B cell (primary cell): ENCODE measurements at regions not wholly inside any gene's neighbourhood (a gene's known extent, or its start where the extent isn't known, plus 50 kb on each side); places are given as distances from the start of the nearest gene placed in this dataset.

Source experiments
- ATAC-seq: fragments of 200-7000 bp; cut with Tn5 transposase; one replicate; pipeline ENCODE4 v1.10.0; 2021; ENCODE audit warnings: low read depth, mild to moderate bottlenecking, moderate number of reproducible peaks, moderate library complexity
- CTCF ChIA-PET: fragments of 350-600 bp; sonication (Branson Sonifier 250); formaldehyde crosslinking; loops from one replicate; lab custom pipeline; 2021; ENCODE audit warnings: antibody characterized with exemption, inconsistent platforms; lab: Charles Lee
- POLR2A ChIA-PET: fragments of 350-600 bp; sonication (Branson Sonifier 250); formaldehyde crosslinking; loops from one replicate; lab custom pipeline; 2021; ENCODE audit warnings: antibody characterized with exemption; lab: Charles Lee
- DNase-seq: peaks from one replicate; pipeline ENCODE4 v3.0.0; 2013
- H2AFZ ChIP-seq: 2 replicates; pipeline ENCODE4 v1.6.1; 2012; ENCODE audit warnings: mild to moderate bottlenecking, low read depth, low read length; ENCODE audit not compliant: insufficient read depth, poor library complexity, severe bottlenecking
- H3K27ac ChIP-seq, 2 donors: 1 replicate in 1 of 2; 2 replicates in 1 of 2; pipeline ENCODE4 v1.5.1; 2012 to 2013; ENCODE audit warnings: low read length in 2 of 2, mild to moderate bottlenecking in 2 of 2, moderate library complexity in 1 of 2
- H3K27me3 ChIP-seq, 4 experiments: fragments of 200-600 bp in 1 of 4; sonication (generic) in 1 of 4; replicated peaks in 1 of 4; 1 replicate in 2 of 4; 2 replicates in 2 of 4; pipeline versions ENCODE4 v1.6.1 to v1.7.0; 2013 to 2016; ENCODE audit warnings: low read length in 3 of 4, mild to moderate bottlenecking in 2 of 4, mixed read lengths in 1 of 4, moderate library complexity in 1 of 4; ENCODE audit not compliant: insufficient read depth in 4 of 4, control insufficient read depth in 3 of 4; ENCODE audit errors: control extremely low read depth in 1 of 4
- H3K36me3 ChIP-seq, 2 experiments: replicated peaks in 1 of 2; 1 replicate in 1 of 2; 2 replicates in 1 of 2; pipeline versions ENCODE4 v1.6.1 to v1.7.1; 2013; ENCODE audit warnings: low read length in 1 of 2; ENCODE audit not compliant: insufficient read depth in 2 of 2, control insufficient read depth in 1 of 2; ENCODE audit errors: control extremely low read depth in 1 of 2, extremely low read depth in 1 of 2
- H3K4me1 ChIP-seq, 2 donors: fragments of 200-600 bp in 1 of 2; sonication (generic) in 1 of 2; 1 replicate in 1 of 2; 2 replicates in 1 of 2; pipeline versions ENCODE4 v1.5.1 to v1.6.1; 2013 to 2017; ENCODE audit warnings: low read length in 2 of 2; ENCODE audit not compliant: control insufficient read depth in 2 of 2, insufficient read depth in 2 of 2
- H3K4me2 ChIP-seq: replicated peaks from 2 replicates; pipeline ENCODE3; 2012; ENCODE audit warnings: mild to moderate bottlenecking, low read depth, low read length; ENCODE audit not compliant: poor library complexity, severe bottlenecking
- H3K4me3 ChIP-seq, 5 experiments: fragments of 200-600 bp in 1 of 5; sonication (generic) in 1 of 5; 1 replicate in 3 of 5; 2 replicates in 2 of 5; pipeline versions ENCODE4 v1.5.1 to v1.7.0; 2011 to 2016; ENCODE audit warnings: low read length in 4 of 5, mild to moderate bottlenecking in 4 of 5, low read depth in 2 of 5, control low read depth in 1 of 5, moderate library complexity in 1 of 5; ENCODE audit not compliant: insufficient read depth in 1 of 5; ENCODE audit errors: control extremely low read depth in 1 of 5, extremely low read depth in 1 of 5
- H3K79me2 ChIP-seq: fragments of 200-600 bp; sonication (generic); one replicate; pipeline ENCODE4 v1.6.0; 2016; ENCODE audit warnings: low read length; ENCODE audit not compliant: control insufficient read depth, insufficient read depth
- H3K9ac ChIP-seq: fragments of 200-600 bp; sonication (generic); 2 replicates; pipeline ENCODE4 v1.6.1; 2017; ENCODE audit warnings: mild to moderate bottlenecking, low read length, moderate library complexity
- H3K9me3 ChIP-seq, 3 donors: one replicate each; pipeline versions ENCODE4 v1.6.1 to v1.7.1; 2013; ENCODE audit warnings: low read length in 2 of 3; ENCODE audit not compliant: control insufficient read depth in 2 of 3, insufficient read depth in 1 of 3; ENCODE audit errors: control extremely low read depth in 1 of 3
- H4K20me1 ChIP-seq: 2 replicates; pipeline ENCODE4 v1.6.0; 2012; ENCODE audit warnings: mild to moderate bottlenecking, low read length; ENCODE audit not compliant: insufficient read depth, control insufficient read depth, poor library complexity, severe bottlenecking
- H3K27ac Mint-ChIP-seq: one replicate; pipeline ENCODE4 v1.8.0; 2021; ENCODE audit warnings: mixed read lengths
- H3K27me3 Mint-ChIP-seq: one replicate; pipeline ENCODE4 v1.8.0; 2021; ENCODE audit warnings: mixed read lengths
- H3K4me1 Mint-ChIP-seq: one replicate; pipeline ENCODE4 v1.8.0; 2021; ENCODE audit warnings: mixed read lengths
- H3K4me3 Mint-ChIP-seq: one replicate; pipeline ENCODE4 v1.8.0; 2021; ENCODE audit warnings: mixed read lengths
- H3K9me3 Mint-ChIP-seq: one replicate; pipeline ENCODE4 v1.8.0; 2022; ENCODE audit warnings: mixed read lengths; ENCODE audit not compliant: insufficient read depth
- CTCF ChIP-seq: fragments of 200-600 bp; IDR thresholded peaks from one replicate; pipeline ENCODE4 v1.8.0; 2022; ENCODE audit warnings: antibody characterized with exemption, mild to moderate bottlenecking
- EZH2 ChIP-seq: IDR thresholded peaks from 2 replicates; pipeline ENCODE4 v1.6.1; 2012; ENCODE audit warnings: borderline replicate concordance, low read depth, mild to moderate bottlenecking, moderate library complexity, low read length; ENCODE audit not compliant: insufficient read depth, poor library complexity, severe bottlenecking
- WGBS: methylation state at CpG from one replicate; pipeline ENCODE4 v1.1.5; 2013; ENCODE audit warnings: missing lambda C conversion rate; ENCODE audit not compliant: insufficient coverage; 5-methylcytosine and 5-hydroxymethylcytosine counted together
- intact Hi-C: fragments of 100-400 bp; cut with micrococcal nuclease; formaldehyde crosslinking; loops from one replicate; pipeline ENCODE4 v1.10.0; 2022

- WGBS: 79% methylated on average over 4 of the region's 8 CpGs
- no peaks in the 10 kb centered on the region for H3K36me3 ChIP-seq
- intact Hi-C loops: no loop called here
- Mint-ChIP-seq H3K9me3 (no peaks in the 10 kb centered on the region), H3K4me3 (no peak overlapping the region), H3K27me3 (peaks cover 9% of the 10 kb centered on the region), H3K4me1 (no peaks in the 10 kb centered on the region), H3K27ac (no peak overlapping the region)
- H3K79me2 ChIP-seq: no peaks in the 10 kb centered on the region
- ATAC-seq (no peak), DNase-seq (no peak)
- H3K4me2 ChIP-seq: no peak overlapping the region
- H3K9me3 ChIP-seq: peaks cover 0 to 3% (median 0%) of the 10 kb centered on the region in 3 donors
- H3K4me1 ChIP-seq: no peaks in the 10 kb centered on the region
- H3K4me3 ChIP-seq: no peak overlapping the region
- no peaks in the 10 kb centered on the region for H4K20me1 ChIP-seq
- H3K27ac ChIP-seq: no peak overlapping the region
- H3K27me3 ChIP-seq: no peaks in the 10 kb centered on the region
- ChIA-PET CTCF (no interaction called here), POLR2A (no interaction called here)
- TF ChIP-seq CTCF: no peak
- TF ChIP-seq EZH2: no peak
- H2AFZ ChIP-seq: no peak overlapping the region
- no peak overlapping the region for H3K9ac ChIP-seq
These were observed 226.8 kb upstream of the DAPK1 start for GRCh38 chr9:87270848-87271234.

GRCh38 chr9:87271696-87272477, 225.8 kb upstream of the DAPK1 start:
- TF ChIP-seq CTCF: no peak
- TF ChIP-seq EZH2: no peak
- no peaks in the 10 kb centered on the region for H4K20me1 ChIP-seq
- no peaks in the 10 kb centered on the region for H3K4me1 Mint-ChIP-seq
- H3K9me3 ChIP-seq: peaks cover 0 to 3% (median 0%) of the 10 kb centered on the region in 3 donors
- ChIA-PET POLR2A (no interaction called here), CTCF (no interaction called here)
- no peaks in the 10 kb centered on the region for H3K27me3 ChIP-seq
- peaks cover 9% of the 10 kb centered on the region for H3K27me3 Mint-ChIP-seq
- no peak overlapping the region for H3K4me2 ChIP-seq
- H3K9me3 Mint-ChIP-seq: no peaks in the 10 kb centered on the region
- intact Hi-C loops: no loop called here
- H3K79me2 ChIP-seq: no peaks in the 10 kb centered on the region
- H3K9ac ChIP-seq: no peak overlapping the region
- no peak overlapping the region for H3K4me3 ChIP-seq
- no peak for ATAC-seq
- no peaks in the 10 kb centered on the region for H3K36me3 ChIP-seq
- no peak overlapping the region for H3K27ac Mint-ChIP-seq
- H3K4me1 ChIP-seq: no peaks in the 10 kb centered on the region
- WGBS: no CpG with 5 or more reads among the region's 4 CpGs
- H3K27ac ChIP-seq: no peak overlapping the region
- DNase-seq: no peak
- no peak overlapping the region for H3K4me3 Mint-ChIP-seq
- H2AFZ ChIP-seq: no peak overlapping the region
